ENCODE measurements at regions not wholly inside any gene's neighbourhood (a gene's known extent, or its start where the extent isn't known, plus 50 kb on each side); places are given as distances from the start of the nearest gene placed in this dataset.

- no peak for DNase-seq
These were observed 394.1 kb downstream of the ZNF608 start for GRCh38 chr5:124352312-124352711.

- DNase-seq: no peak
These were observed 396.5 kb downstream of the ZNF608 start for GRCh38 chr5:124349931-124350330.

GRCh38 chr5:124343451-124343867 is 403.0 kb downstream of the ZNF608 start:
- no peak for DNase-seq

- DNase-seq: no peak
These were observed 403.5 kb downstream of the ZNF608 start for GRCh38 chr5:124342986-124343385.

GRCh38 chr5:124342584-124342983 is 403.9 kb downstream of the ZNF608 start:
- DNase-seq: no peak

- no peak for DNase-seq
These were observed 404.4 kb downstream of the ZNF608 start for GRCh38 chr5:124342027-124342471.

GRCh38 chr5:124341066-124341858 is 405.2 kb downstream of the ZNF608 start:
- no peak for DNase-seq

- DNase-seq: no peak
These were observed 408.4 kb downstream of the ZNF608 start for GRCh38 chr5:124337996-124338395.

- no peak for DNase-seq
These were observed 413.0 kb downstream of the ZNF608 start for GRCh38 chr5:124333298-124333979.

- DNase-seq: no peak
These were observed 414.2 kb downstream of the ZNF608 start for GRCh38 chr5:124332273-124332672.

GRCh38 chr5:124330595-124331220 is 415.7 kb downstream of the ZNF608 start:
- DNase-seq: no peak

- no peak for DNase-seq
These were observed 418.2 kb downstream of the ZNF608 start for GRCh38 chr5:124328201-124328600.

GRCh38 chr5:124318661-124319060 is 427.8 kb downstream of the ZNF608 start:
- DNase-seq: no peak

- DNase-seq: no peak
These were observed 429.0 kb downstream of the ZNF608 start for GRCh38 chr5:124317451-124317850.

GRCh38 chr5:124315741-124316415 is 430.6 kb downstream of the ZNF608 start:
- no peak for DNase-seq

GRCh38 chr5:124310453-124310852 is 436.0 kb downstream of the ZNF608 start:
- DNase-seq: no peak

GRCh38 chr5:124309241-124309980 is 437.0 kb downstream of the ZNF608 start:
- DNase-seq: no peak

GRCh38 chr5:124303366-124303765 is 443.1 kb downstream of the ZNF608 start:
- no peak for DNase-seq

GRCh38 chr5:124302533-124302932 is 443.9 kb downstream of the ZNF608 start:
- no peak for DNase-seq

- no peak for DNase-seq
These were observed 444.6 kb downstream of the ZNF608 start for GRCh38 chr5:124301850-124302249.

- DNase-seq: no peak
These were observed 445.4 kb downstream of the ZNF608 start for GRCh38 chr5:124300815-124301621.

- no peak for DNase-seq
These were observed 448.6 kb downstream of the ZNF608 start for GRCh38 chr5:124297826-124298225.

All from effector CD4-positive, alpha-beta T cell (primary cell).